Bronchial epithelial cell (primary cell): ENCODE measurements at regions not wholly inside any gene's neighbourhood (a gene's known extent, or its start where the extent isn't known, plus 50 kb on each side); places are given as distances from the start of the nearest gene placed in this dataset.
"Not testable (repeated sequence)": the region's sequence is repeated elsewhere in the genome, so short reads cannot be mapped to it uniquely, and the experiment has no call there.

ENCODE experiments used
- DNase-seq: peaks from one replicate; pipeline ENCODE4 v3.0.0-alpha.2; 2010; ENCODE audit warnings: low read depth
- FAIRE-seq: peaks from 2 replicates; lab custom pipeline; 2011; peaks lifted over from hg19 to GRCh38; lab: Jason Lieb, UNC
- H3K27me3 ChIP-seq: 2 replicates; pipeline ENCODE4 v1.5.1; 2011; ENCODE audit warnings: low read length; ENCODE audit not compliant: control insufficient read depth, insufficient read depth
- H3K36me3 ChIP-seq: 2 replicates; pipeline ENCODE4 v1.5.1; 2011; ENCODE audit warnings: low read length; ENCODE audit not compliant: control insufficient read depth, insufficient read depth
- H3K4me3 ChIP-seq: 2 replicates; pipeline ENCODE4 v1.5.1; 2011; ENCODE audit warnings: mild to moderate bottlenecking, low read depth, low read length, control low read depth
- CTCF ChIP-seq: IDR thresholded peaks from 2 replicates; pipeline ENCODE4 v1.5.1; 2011; ENCODE audit warnings: mild to moderate bottlenecking, moderate library complexity, low read length, control low read depth, inconsistent platforms; ENCODE audit not compliant: insufficient read depth, severe bottlenecking

- DNase-seq (no peak), FAIRE-seq (no peak)
- no peak for TF ChIP-seq CTCF
- H3K36me3 ChIP-seq: no peaks in the 10 kb centered on the region
- peaks cover 2% of the 10 kb centered on the region for H3K27me3 ChIP-seq
- no peak overlapping the region for H3K4me3 ChIP-seq
These were observed 479.9 kb upstream of the PLXNA2 start for GRCh38 chr1:208724079-208724478.

GRCh38 chr1:208728815-208729214 is 484.6 kb upstream of the PLXNA2 start:
- H3K4me3 ChIP-seq: no peak overlapping the region

GRCh38 chr1:208731981-208732821 is 488.0 kb upstream of the PLXNA2 start:
- H3K4me3 ChIP-seq: no peak overlapping the region
- H3K36me3 ChIP-seq: no peaks in the 10 kb centered on the region
- DNase-seq (peak; percentile 17), FAIRE-seq (no peak)
- TF ChIP-seq CTCF: no peak
- no peaks in the 10 kb centered on the region for H3K27me3 ChIP-seq

More at GRCh38 chr1:208728815-208729214, 484.6 kb upstream of the PLXNA2 start:
- no peak for TF ChIP-seq CTCF
- peaks cover 2% of the 10 kb centered on the region for H3K27me3 ChIP-seq
- no peak for DNase-seq
- FAIRE-seq: no peak
- no peaks in the 10 kb centered on the region for H3K36me3 ChIP-seq

GRCh38 chr1:208737161-208737560 is 493.0 kb upstream of the PLXNA2 start:
- no peak for FAIRE-seq
- no peak for TF ChIP-seq CTCF
- H3K27me3 ChIP-seq: no peaks in the 10 kb centered on the region

GRCh38 chr1:208737922-208738321 is 493.7 kb upstream of the PLXNA2 start:
- H3K36me3 ChIP-seq: no peaks in the 10 kb centered on the region
- no peaks in the 10 kb centered on the region for H3K27me3 ChIP-seq
- no peak overlapping the region for H3K4me3 ChIP-seq
- TF ChIP-seq CTCF: no peak
- FAIRE-seq (no peak), DNase-seq (no peak)

More at GRCh38 chr1:208737161-208737560, 493.0 kb upstream of the PLXNA2 start:
- H3K4me3 ChIP-seq: no peak overlapping the region
- DNase-seq: no peak
- H3K36me3 ChIP-seq: no peaks in the 10 kb centered on the region

GRCh38 chr1:208739636-208740035 is 495.5 kb upstream of the PLXNA2 start:
- FAIRE-seq, DNase-seq, H3K4me3 ChIP-seq, H3K36me3 ChIP-seq, H3K27me3 ChIP-seq: not testable (repeated sequence)
